ENCODE measurements at regions not wholly inside any gene's neighbourhood (a gene's known extent, or its start where the extent isn't known, plus 50 kb on each side); places are given as distances from the start of the nearest gene placed in this dataset.

DNA sequence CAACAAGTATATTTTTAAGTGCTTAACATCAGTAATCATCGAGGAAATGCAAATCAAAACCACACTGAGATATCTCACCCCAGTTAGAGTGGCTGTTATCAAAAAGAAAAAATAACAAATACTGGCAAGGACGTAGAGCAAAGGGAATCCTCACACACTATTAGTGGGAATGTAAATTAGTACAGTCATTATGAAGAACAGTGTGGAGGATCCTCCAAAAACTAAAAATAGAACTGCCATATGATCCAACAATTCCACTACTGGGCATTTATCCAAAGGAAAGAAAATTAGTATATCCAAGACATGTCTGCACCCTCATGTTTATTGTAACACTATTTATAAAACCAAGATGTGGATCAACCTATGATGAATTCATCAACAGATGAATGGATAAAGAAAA lies 149.0 kb upstream of the PWP1 start:
- DNase-seq (ENCODE audit: insufficient read length, low spot score) (no peak), FAIRE-seq (no peak)
- TF ChIP-seq, protein P1, sequence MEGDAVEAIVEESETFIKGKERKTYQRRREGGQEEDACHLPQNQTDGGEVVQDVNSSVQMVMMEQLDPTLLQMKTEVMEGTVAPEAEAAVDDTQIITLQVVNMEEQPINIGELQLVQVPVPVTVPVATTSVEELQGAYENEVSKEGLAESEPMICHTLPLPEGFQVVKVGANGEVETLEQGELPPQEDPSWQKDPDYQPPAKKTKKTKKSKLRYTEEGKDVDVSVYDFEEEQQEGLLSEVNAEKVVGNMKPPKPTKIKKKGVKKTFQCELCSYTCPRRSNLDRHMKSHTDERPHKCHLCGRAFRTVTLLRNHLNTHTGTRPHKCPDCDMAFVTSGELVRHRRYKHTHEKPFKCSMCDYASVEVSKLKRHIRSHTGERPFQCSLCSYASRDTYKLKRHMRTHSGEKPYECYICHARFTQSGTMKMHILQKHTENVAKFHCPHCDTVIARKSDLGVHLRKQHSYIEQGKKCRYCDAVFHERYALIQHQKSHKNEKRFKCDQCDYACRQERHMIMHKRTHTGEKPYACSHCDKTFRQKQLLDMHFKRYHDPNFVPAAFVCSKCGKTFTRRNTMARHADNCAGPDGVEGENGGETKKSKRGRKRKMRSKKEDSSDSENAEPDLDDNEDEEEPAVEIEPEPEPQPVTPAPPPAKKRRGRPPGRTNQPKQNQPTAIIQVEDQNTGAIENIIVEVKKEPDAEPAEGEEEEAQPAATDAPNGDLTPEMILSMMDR (IDR thresholded peaks at IDR 0.05; ENCODE audit: insufficient read depth, missing control alignments) = no peak

DNA sequence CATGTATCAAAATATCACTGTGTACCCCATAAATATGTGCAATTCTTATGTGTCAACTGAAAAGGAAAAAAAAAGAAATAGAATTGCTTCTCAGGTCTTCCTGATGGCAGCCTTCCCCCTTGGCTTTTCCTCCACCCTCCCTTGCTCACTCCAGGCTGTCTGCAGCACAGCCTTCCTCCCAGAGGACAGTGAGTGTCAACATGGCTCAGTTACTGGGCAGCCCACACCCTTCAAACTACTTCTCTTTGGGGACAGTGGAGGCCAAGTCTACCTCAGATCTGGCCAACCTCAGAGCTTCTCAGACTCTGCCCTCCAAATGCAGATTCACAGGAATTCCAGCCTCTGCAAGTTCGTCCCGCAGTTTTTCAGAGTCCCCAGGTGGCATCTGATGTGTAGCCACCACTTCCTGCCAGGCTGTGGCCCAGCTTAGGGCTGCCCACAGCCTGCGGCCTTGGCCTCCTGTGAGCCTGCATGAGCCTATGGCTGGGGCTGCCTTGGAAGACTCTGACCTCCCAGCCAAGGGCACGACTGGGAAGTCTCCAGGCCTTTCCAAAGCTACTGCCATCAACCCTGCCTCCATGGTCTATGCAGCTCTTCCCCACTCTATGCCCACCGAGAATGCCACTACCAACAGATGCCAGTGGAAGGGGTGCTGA lies 148.0 kb upstream of the PWP1 start:
- FAIRE-seq = no peak
- TF ChIP-seq, protein P1 (IDR thresholded peaks at IDR 0.05; ENCODE audit: insufficient read depth, missing control alignments) = no peak
- DNase-seq (ENCODE audit: insufficient read length, low spot score) = no peak

DNA sequence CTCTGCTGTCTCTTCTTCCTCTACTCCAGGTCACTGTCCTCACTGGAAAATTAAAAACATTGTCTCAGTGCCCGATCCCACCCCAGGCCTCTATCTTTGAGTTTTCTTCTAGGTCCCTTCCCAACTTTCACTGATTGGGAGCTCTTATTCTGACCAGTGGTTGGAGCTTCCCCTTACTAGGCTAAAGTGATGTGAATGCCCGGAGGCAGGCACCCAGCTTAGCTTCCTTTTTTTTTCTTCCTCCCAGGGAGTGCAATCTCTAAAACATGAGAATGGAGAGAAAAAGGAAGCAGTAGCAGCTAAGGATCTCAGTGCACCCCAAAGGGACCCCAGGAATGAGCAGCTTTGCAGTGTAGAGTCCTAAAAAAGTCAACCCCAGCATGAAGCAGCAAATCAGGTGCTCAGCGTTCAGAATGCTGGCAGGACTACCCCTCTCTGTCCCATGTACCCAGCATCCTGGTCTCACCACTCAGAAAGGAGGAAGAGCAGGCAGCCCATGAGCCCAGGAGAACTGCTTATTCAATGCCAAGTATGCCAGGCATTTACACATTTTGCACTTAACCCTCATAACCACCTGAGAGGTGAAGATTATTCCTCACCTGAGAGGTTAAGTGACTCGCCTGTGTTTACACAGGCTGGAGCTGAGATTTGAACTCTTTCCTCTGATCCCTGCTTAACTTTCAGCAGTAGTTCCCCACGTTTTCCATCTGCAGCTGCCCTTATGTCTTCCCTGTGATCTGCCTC lies 146.2 kb upstream of the PWP1 start:
- FAIRE-seq (no peak), DNase-seq (ENCODE audit: insufficient read length, low spot score) (no peak)
- TF ChIP-seq, protein P1 (IDR thresholded peaks at IDR 0.05; ENCODE audit: insufficient read depth, missing control alignments) = no peak

DNA sequence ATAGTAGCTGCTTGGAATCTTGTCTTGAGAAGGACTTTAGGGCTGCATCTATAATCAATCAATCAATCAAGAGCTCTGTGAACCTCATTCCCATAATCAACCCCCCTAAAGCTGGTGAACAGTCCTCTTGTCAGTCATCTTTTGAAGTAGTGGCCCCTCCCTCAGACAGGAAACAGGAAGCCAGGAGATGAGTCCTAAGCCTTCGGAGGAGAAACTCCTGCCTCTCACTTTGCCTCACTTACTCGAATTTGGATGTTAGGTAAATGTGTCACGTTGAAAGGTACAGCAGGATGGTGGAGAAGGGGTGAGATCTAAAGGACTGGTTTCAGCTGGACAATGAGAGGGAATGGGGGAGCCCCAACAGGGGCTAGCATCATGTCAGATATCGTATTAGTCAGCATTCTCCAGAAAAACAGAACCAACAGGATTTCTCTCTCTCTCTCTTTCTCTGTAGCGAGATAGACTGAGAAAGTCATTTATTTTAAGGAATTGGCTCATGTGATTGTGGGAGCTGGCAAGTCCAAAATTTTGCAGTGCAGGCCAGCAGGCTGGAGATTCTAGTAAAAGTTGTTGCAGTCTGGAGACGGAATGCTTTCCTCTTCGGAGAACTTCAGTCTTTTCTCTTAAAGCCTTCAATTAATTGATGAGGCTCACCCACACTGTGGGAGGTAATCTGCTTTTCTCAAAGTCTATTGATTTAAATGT lies 144.4 kb upstream of the PWP1 start:
- FAIRE-seq (no peak), DNase-seq (ENCODE audit: insufficient read length, low spot score) (no peak)
- TF ChIP-seq, protein P1 (IDR thresholded peaks at IDR 0.05; ENCODE audit: insufficient read depth, missing control alignments) = no peak

DNA sequence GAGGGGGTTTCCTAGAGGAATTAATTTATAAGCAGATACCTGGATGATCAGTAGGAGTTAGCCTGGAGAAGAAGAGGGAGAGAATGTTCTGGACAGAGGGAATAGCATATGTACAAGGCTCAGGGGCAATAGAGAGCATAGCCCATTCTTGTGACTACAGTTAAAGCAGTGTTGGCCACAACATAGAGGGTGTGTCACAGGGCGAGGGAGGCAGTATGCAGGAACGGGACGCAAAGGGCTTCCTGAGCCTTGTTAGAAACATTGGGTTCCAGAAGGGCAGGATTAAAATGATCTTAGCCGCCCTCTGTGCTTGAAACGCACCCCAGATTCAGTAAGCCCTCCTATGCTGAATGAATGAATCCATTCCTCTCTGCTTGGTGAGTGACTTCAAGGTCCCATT lies 142.2 kb upstream of the PWP1 start:
- FAIRE-seq (no peak), DNase-seq (ENCODE audit: insufficient read length, low spot score) (no peak)
- TF ChIP-seq, protein P1 (IDR thresholded peaks at IDR 0.05; ENCODE audit: insufficient read depth, missing control alignments) = no peak

- TF ChIP-seq, protein P1 (IDR thresholded peaks at IDR 0.05; ENCODE audit: insufficient read depth, missing control alignments) = no peak
- FAIRE-seq (no peak), DNase-seq (ENCODE audit: insufficient read length, low spot score) (no peak)
Measured at GRCh38 chr12:107543841-107544240, 141.8 kb upstream of the PWP1 start.
